GM12873 (cell line): ENCODE measurements at regions not wholly inside any gene's neighbourhood (a gene's known extent, or its start where the extent isn't known, plus 50 kb on each side); places are given as distances from the start of the nearest gene placed in this dataset.

Experiments used
- CTCF ChIP-seq: IDR thresholded peaks from 2 replicates; pipeline ENCODE4 v1.5.1; 2012; ENCODE audit warnings: low read depth, mild to moderate bottlenecking, moderate library complexity, low read length, control low read depth; ENCODE audit not compliant: insufficient read depth; ENCODE audit errors: missing control alignments

GRCh38 chr12:115209230-115209629 lies 525.3 kb upstream of the TBX3 start:
- no peak for TF ChIP-seq CTCF

- TF ChIP-seq CTCF: no peak
These were observed 524.1 kb upstream of the TBX3 start for GRCh38 chr12:115208098-115208497.

- TF ChIP-seq CTCF: no peak
These were observed 523.4 kb upstream of the TBX3 start for GRCh38 chr12:115207216-115207915.

GRCh38 chr12:115206801-115207200 lies 522.8 kb upstream of the TBX3 start:
- no peak for TF ChIP-seq CTCF

- no peak for TF ChIP-seq CTCF
These were observed 521.9 kb upstream of the TBX3 start for GRCh38 chr12:115205755-115206308.

- no peak for TF ChIP-seq CTCF
These were observed 521.2 kb upstream of the TBX3 start for GRCh38 chr12:115204957-115205754.

GRCh38 chr12:115203701-115204100 lies 519.7 kb upstream of the TBX3 start:
- no peak for TF ChIP-seq CTCF
